HEK293 (cell line): ENCODE measurements at regions not wholly inside any gene's neighbourhood (a gene's known extent, or its start where the extent isn't known, plus 50 kb on each side); places are given as distances from the start of the nearest gene placed in this dataset.

Source experiments
- CTCF ChIP-seq: fragments of 450-650 bp; formaldehyde crosslinking; IDR thresholded peaks from 2 replicates; pipeline ENCODE4 v1.5.1; 2016; ENCODE audit warnings: missing biosample characterization, missing genetic modification characterization
- ZNF214 ChIP-seq: fragments of 450-650 bp; formaldehyde crosslinking; IDR thresholded peaks from 2 replicates; pipeline ENCODE4 v1.5.1; 2017; ENCODE audit warnings: missing biosample characterization, mild to moderate bottlenecking, missing genetic modification characterization, borderline replicate concordance

GRCh38 chr15:91413142-91413541, 313.1 kb downstream of the SV2B start:
- TF ChIP-seq CTCF (tag by site-specific recombination) (no peak), ZNF214 (tag by site-specific recombination) (no peak)
